Progenitor cell of endocrine pancreas (in vitro differentiated cells): ENCODE measurements at regions not wholly inside any gene's neighbourhood (a gene's known extent, or its start where the extent isn't known, plus 50 kb on each side); places are given as distances from the start of the nearest gene placed in this dataset.
"Not testable (repeated sequence)": the region's sequence is repeated elsewhere in the genome, so short reads cannot be mapped to it uniquely, and the experiment has no call there.

Source experiments
- DNase-seq: peaks from one replicate; pipeline ENCODE4 v3.0.0; 2021; ENCODE audit warnings: low spot score; ENCODE audit not compliant: unreplicated experiment
- H3K27ac Mint-ChIP-seq: 2 replicates; pipeline ENCODE4 v1.8.0; 2021; ENCODE audit warnings: mild to moderate bottlenecking, moderate library complexity, mixed read lengths
- H3K27me3 Mint-ChIP-seq: 2 replicates; pipeline ENCODE4 v1.8.0; 2021; ENCODE audit warnings: mixed read lengths
- H3K36me3 Mint-ChIP-seq: 2 replicates; pipeline ENCODE4 v1.8.0; 2022; ENCODE audit warnings: mixed read lengths; ENCODE audit not compliant: insufficient read depth
- H3K4me1 Mint-ChIP-seq: 2 replicates; pipeline ENCODE4 v1.8.0; 2021; ENCODE audit warnings: low read depth, mixed read lengths
- H3K4me3 Mint-ChIP-seq: 2 replicates; pipeline ENCODE4 v1.8.0; 2021; ENCODE audit warnings: low read depth, mild to moderate bottlenecking, moderate library complexity, mixed read lengths
- H3K9me3 Mint-ChIP-seq: 2 replicates; pipeline ENCODE4 v1.8.0; 2021; ENCODE audit warnings: low read depth, mixed read lengths
- TF ChIP-seq, protein P1 (sequence below): fragments of 200-600 bp; sonication (generic); IDR thresholded peaks from one replicate; pipeline ENCODE4 v1.5.0; 2021; ENCODE audit warnings: antibody characterized with exemption, mild to moderate bottlenecking; ENCODE audit not compliant: unreplicated experiment

GRCh38 chr16:26505496-26505895 lies 561.2 kb upstream of the C16orf82 start:
- Mint-ChIP-seq H3K4me3 (no peak overlapping the region), H3K27me3 (peaks cover 9% of the 10 kb centered on the region), H3K36me3 (no peaks in the 10 kb centered on the region), H3K4me1 (no peaks in the 10 kb centered on the region), H3K9me3 (no peaks in the 10 kb centered on the region), H3K27ac (no peak overlapping the region)
- TF ChIP-seq, protein P1, sequence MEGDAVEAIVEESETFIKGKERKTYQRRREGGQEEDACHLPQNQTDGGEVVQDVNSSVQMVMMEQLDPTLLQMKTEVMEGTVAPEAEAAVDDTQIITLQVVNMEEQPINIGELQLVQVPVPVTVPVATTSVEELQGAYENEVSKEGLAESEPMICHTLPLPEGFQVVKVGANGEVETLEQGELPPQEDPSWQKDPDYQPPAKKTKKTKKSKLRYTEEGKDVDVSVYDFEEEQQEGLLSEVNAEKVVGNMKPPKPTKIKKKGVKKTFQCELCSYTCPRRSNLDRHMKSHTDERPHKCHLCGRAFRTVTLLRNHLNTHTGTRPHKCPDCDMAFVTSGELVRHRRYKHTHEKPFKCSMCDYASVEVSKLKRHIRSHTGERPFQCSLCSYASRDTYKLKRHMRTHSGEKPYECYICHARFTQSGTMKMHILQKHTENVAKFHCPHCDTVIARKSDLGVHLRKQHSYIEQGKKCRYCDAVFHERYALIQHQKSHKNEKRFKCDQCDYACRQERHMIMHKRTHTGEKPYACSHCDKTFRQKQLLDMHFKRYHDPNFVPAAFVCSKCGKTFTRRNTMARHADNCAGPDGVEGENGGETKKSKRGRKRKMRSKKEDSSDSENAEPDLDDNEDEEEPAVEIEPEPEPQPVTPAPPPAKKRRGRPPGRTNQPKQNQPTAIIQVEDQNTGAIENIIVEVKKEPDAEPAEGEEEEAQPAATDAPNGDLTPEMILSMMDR, result no peak
- DNase-seq, result no peak

DNA sequence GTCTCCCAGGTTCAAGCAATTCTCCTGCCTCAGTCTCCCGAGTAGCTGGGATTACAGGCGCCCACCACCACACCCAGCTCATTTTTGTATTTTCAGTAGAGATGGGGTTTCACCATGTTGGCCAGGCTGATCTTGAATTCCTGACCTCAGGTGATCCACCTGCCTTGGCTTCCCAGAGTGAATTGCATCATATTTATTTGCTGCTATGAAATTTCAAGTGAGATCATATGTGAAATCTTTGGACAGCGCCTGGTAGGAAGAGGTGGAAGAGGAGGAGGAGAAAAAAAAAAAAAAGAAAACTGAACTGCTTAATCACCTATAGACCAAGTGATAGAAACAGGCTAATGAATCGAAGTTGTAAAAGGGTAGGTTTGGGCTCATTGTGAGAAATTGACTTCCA lies 557.8 kb upstream of the C16orf82 start:
- not testable (repeated sequence) for H3K9me3 Mint-ChIP-seq

DNA sequence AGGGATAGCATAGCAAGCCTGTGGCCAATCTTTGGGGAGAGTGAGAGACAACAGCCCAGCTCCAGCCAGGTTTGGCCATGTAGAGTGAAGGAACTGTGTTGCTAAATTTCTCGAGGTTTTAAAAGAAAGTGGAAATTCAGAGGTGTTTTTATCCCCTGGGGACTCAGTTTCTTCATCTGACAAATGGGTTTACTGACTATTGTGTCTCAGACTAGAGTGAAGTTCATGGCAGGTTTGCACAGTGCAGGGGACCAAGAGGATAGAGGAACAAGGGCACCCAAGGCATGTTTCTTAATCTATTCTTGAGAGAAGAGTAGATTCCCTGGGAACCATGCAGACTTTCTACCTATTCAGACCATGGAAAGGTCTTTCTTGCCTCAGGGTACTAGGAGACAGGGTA lies 555.8 kb upstream of the C16orf82 start:
- DNase-seq, result no peak
- peaks cover 13% of the 10 kb centered on the region for H3K27me3 Mint-ChIP-seq
- H3K36me3 Mint-ChIP-seq, result no peaks in the 10 kb centered on the region
- H3K27ac Mint-ChIP-seq, result no peak overlapping the region
- TF ChIP-seq, protein P1, result no peak
- H3K4me1 Mint-ChIP-seq, result no peaks in the 10 kb centered on the region
- H3K9me3 Mint-ChIP-seq, result no peaks in the 10 kb centered on the region
- no peak overlapping the region for H3K4me3 Mint-ChIP-seq

More for the DNA sequence above, 557.8 kb upstream of the C16orf82 start:
- H3K27ac Mint-ChIP-seq, H3K36me3 Mint-ChIP-seq, H3K4me3 Mint-ChIP-seq, DNase-seq, H3K4me1 Mint-ChIP-seq: not testable (repeated sequence)
- peaks cover 13% of the 10 kb centered on the region for H3K27me3 Mint-ChIP-seq

DNA sequence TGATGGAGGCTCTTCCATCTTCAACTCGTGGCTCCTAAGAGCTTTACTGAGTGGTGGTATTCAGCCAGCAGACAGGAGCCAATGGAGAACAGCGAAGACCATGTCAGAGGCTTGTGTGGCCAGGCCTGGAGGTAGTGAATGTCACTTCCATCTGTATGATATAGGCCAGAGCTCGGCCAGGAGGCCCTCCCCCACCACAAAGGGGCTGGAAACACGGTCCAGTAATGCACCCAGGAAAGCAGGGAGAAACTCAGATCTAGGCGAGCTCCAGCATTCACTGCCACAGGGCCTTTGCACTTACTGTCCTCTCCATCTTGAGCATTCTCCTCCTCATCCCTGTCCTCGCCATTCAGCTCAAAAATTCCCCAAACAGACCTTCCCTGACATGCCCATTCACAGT lies 555.3 kb upstream of the C16orf82 start:
- Mint-ChIP-seq H3K27ac (no peak overlapping the region), H3K4me3 (no peak overlapping the region), H3K36me3 (no peaks in the 10 kb centered on the region), H3K9me3 (no peaks in the 10 kb centered on the region), H3K4me1 (no peaks in the 10 kb centered on the region), H3K27me3 (peaks cover 13% of the 10 kb centered on the region)
- TF ChIP-seq, protein P1, result no peak
- DNase-seq, result no peak

- no peaks in the 10 kb centered on the region for H3K9me3 Mint-ChIP-seq
Measured at GRCh38 chr16:26521626-26522025, 545.1 kb upstream of the C16orf82 start.

GRCh38 chr16:26524281-26524680 lies 542.4 kb upstream of the C16orf82 start:
- H3K4me1 Mint-ChIP-seq, result no peaks in the 10 kb centered on the region
- H3K4me3 Mint-ChIP-seq, result no peak overlapping the region
- no peak for DNase-seq
- peaks cover 5% of the 10 kb centered on the region for H3K27me3 Mint-ChIP-seq
- H3K27ac Mint-ChIP-seq, result no peak overlapping the region
- TF ChIP-seq, protein P1, result no peak
- H3K36me3 Mint-ChIP-seq, result no peaks in the 10 kb centered on the region
- H3K9me3 Mint-ChIP-seq, result no peaks in the 10 kb centered on the region

More at GRCh38 chr16:26521626-26522025, 545.1 kb upstream of the C16orf82 start:
- Mint-ChIP-seq H3K36me3 (no peaks in the 10 kb centered on the region), H3K4me3 (no peak overlapping the region), H3K27me3 (peaks cover 2% of the 10 kb centered on the region), H3K27ac (no peak overlapping the region), H3K4me1 (no peaks in the 10 kb centered on the region)
- TF ChIP-seq, protein P1, result no peak
- no peak for DNase-seq
